ENCODE measurements at regions not wholly inside any gene's neighbourhood (a gene's known extent, or its start where the extent isn't known, plus 50 kb on each side); places are given as distances from the start of the nearest gene placed in this dataset.

GRCh38 chr13:109650861-109651260 is 135.5 kb downstream of the IRS2 start:
- TF ChIP-seq, protein P1, sequence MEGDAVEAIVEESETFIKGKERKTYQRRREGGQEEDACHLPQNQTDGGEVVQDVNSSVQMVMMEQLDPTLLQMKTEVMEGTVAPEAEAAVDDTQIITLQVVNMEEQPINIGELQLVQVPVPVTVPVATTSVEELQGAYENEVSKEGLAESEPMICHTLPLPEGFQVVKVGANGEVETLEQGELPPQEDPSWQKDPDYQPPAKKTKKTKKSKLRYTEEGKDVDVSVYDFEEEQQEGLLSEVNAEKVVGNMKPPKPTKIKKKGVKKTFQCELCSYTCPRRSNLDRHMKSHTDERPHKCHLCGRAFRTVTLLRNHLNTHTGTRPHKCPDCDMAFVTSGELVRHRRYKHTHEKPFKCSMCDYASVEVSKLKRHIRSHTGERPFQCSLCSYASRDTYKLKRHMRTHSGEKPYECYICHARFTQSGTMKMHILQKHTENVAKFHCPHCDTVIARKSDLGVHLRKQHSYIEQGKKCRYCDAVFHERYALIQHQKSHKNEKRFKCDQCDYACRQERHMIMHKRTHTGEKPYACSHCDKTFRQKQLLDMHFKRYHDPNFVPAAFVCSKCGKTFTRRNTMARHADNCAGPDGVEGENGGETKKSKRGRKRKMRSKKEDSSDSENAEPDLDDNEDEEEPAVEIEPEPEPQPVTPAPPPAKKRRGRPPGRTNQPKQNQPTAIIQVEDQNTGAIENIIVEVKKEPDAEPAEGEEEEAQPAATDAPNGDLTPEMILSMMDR (IDR thresholded peaks at IDR 0.05), result no peak

DNA sequence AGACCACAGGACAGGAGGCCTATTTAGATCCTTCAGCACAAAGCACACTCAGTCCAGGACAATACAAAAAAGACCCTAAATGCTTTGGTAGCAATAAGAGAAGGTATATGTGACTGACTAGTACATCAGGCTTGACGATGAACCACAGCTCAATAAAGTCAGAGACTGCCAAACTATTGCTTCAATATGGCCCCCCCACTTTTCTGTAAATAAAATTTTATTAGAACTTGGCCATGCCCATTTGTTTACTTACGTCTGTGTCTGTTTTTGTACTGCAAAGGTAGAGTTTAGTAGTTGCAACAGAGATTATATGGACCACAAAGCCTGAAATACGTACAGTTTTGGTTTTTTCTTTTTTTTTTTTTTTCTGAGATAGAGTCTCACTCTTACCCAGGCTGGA is 136.7 kb downstream of the IRS2 start:
- TF ChIP-seq, protein P1 (IDR thresholded peaks at IDR 0.05), result no peak

DNA sequence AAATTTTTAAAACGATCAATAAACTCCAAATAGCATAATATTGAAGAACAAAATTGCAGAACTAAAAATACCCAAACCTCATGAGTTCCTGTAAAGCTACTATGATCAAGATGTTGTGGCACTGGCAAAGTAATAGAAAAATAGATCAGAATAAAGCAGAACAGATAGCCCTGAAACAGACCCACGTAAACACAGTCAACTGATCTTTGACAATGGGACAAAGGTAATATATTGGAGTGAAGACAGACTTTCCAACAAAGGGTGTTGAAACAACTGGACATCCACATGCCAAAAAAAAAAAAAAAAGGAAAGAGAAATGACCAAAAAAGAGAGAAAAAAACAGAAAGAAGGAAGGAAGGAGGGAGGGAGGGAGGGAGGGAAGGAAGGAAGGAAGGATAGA is 138.7 kb downstream of the IRS2 start:
- TF ChIP-seq, protein P1 (IDR thresholded peaks at IDR 0.05), result no peak

- TF ChIP-seq, protein P1 (IDR thresholded peaks at IDR 0.05), result no peak
Observed at GRCh38 chr13:109647053-109647452, 139.3 kb downstream of the IRS2 start.

GRCh38 chr13:109646423-109646822 is 140.0 kb downstream of the IRS2 start:
- TF ChIP-seq, protein P1 (IDR thresholded peaks at IDR 0.05), result no peak

DNA sequence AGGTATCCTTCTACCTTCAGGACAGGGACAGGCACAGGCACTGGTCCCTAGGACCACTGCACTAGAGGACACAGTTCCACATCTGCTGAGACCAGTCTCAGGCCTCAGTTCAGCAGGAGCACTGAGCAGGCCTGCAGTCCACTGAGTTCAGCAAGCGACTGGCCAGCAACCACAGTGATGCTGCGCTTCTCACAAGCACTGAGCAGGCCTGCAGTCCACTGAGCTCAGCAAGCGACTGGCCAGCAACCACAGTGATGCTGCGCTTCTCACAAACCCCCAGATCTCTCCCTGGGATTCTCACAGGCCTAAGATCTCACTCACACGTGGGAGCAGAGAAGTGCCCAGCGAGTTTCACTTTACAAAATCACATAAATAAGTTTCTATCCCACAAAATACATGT is 140.6 kb downstream of the IRS2 start:
- TF ChIP-seq, protein P1 (IDR thresholded peaks at IDR 0.05), result no peak

GRCh38 chr13:109644956-109645355 is 141.4 kb downstream of the IRS2 start:
- TF ChIP-seq, protein P1 (IDR thresholded peaks at IDR 0.05), result no peak

DNA sequence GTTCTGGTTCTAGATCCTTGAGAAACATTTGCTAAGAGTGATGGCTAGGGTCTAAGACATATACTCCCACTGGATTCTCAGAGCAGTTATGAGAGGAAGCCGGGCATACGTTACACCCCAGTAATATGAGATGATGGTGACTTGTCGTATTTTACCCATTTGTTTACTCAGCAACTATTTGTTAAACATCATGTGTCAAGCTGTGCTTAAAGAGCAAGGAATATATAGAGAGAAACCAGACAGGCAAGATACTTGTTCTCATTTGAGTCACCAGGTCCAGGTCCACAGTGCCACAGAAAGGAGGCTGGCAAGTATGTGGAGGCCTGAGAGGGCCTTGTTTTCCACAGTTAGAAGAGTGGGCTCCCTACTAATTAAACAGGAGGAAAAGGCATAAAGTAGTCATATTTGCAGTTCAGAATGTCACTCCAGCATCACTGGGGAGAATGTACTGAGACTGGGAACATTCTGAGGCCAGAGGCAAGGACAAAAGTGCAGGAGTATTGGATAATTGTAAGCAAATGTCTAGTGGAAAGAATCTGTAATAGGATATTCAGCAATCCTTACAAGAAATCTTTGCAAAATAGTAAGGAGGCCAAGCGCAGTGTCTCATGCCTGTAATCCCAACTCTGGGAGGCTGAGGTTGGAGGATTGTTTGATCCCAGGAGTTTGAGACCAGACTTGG is 142.2 kb downstream of the IRS2 start:
- TF ChIP-seq, protein P1 (IDR thresholded peaks at IDR 0.05), result no peak

Data from LNCAP (cell line).